WI38 (cell line): ENCODE measurements at regions not wholly inside any gene's neighbourhood (a gene's known extent, or its start where the extent isn't known, plus 50 kb on each side); places are given as distances from the start of the nearest gene placed in this dataset.
"Not testable (repeated sequence)": the region's sequence is repeated elsewhere in the genome, so short reads cannot be mapped to it uniquely, and the experiment has no call there.

Experiments
- H3K4me3 ChIP-seq: 2 replicates; pipeline ENCODE4 v1.5.1; 2011; ENCODE audit warnings: low read depth, mild to moderate bottlenecking, control low read depth, low read length
- CTCF ChIP-seq: IDR thresholded peaks from 2 replicates; pipeline ENCODE4 v1.5.1; 2012; ENCODE audit warnings: low read depth, mild to moderate bottlenecking, control low read depth, low read length

DNA sequence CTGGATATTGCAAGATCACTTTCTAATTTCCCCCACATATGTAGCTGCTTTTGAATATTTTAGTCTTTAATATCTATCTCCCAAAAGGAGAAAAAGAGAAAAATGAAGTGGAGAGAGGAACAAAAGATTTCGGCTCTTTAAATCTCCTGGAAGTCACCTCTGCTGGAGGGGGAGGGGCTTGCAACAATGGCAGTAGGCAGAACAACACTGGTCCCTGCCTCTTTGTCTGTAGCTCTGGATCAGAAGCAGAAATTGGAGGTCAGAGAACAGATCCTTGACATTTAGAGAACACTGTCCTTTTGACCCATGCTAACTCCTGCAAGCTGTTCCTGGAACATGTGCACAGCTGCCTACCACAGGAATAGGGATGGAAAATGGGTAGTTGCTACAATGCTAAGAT is 86.7 kb upstream of the GPR12 start:
- TF ChIP-seq CTCF, result no peak
- no peak overlapping the region for H3K4me3 ChIP-seq

GRCh38 chr13:26845063-26845462 is 84.5 kb upstream of the GPR12 start:
- H3K4me3 ChIP-seq, result not testable (repeated sequence)

DNA sequence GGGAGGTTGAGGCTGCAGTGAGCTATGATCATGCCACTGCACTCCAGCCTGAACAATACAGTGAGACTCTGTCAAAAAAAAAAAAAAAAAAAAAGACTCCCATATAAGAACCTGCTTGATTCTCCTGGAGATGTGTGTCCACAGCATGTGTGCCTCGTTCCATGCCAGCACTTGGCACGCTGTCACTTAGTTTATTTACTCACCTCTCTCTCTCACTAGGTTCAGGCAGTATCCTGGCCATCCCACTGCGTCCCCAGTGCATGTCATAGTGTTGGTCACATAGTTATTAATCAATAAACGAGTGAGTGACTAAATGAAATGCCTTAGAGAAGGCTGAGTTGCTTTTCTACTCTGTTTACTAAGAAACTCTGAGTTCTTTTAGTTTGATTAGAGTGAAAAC is 79.1 kb upstream of the GPR12 start:
- TF ChIP-seq CTCF, result no peak
- no peak overlapping the region for H3K4me3 ChIP-seq

GRCh38 chr13:26838821-26839220 is 78.2 kb upstream of the GPR12 start:
- TF ChIP-seq CTCF, result no peak
- H3K4me3 ChIP-seq, result no peak overlapping the region

DNA sequence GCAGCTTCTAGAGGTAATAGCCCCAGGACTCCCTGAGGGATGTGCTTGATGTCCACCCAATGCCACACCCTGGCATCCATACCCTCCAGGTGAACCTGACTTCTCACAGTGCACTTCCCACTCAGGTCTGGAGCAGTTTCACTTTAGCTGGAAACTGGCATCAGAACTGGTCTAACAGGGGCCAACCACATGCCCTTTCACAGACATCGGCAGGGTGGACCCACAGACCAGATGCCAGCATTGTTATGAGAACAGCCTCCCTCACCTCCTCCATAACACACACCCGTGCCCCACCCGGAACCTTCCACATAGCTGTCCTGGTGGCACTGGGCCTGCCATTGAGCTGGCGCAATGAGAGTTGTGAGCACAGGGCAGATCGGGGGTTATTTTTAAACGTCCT is 77.4 kb upstream of the GPR12 start:
- no peak for TF ChIP-seq CTCF

GRCh38 chr13:26837102-26837501 is 76.5 kb upstream of the GPR12 start:
- no peak overlapping the region for H3K4me3 ChIP-seq
- no peak for TF ChIP-seq CTCF

More for the DNA sequence above, 77.4 kb upstream of the GPR12 start:
- H3K4me3 ChIP-seq, result no peak overlapping the region

DNA sequence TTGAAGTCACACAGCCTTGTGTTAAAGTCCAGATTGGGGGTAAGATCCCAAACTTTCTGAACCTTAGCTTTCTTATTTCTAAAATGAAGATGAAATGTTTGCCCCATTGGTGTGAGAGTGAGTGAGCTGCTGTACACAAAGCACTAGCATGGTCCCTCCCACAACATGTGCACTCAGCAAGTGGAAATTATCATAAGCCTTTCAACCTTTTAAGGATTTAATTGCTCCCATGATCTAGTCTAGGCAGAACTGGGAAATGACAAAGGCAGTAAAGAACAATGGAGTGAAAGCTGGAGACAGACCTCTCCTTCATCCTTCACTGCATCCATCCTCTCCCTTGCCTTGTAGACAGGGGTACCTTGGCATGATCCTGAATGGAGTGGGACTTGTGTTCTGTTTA is 76.0 kb upstream of the GPR12 start:
- TF ChIP-seq CTCF, result no peak

GRCh38 chr13:26834646-26835045 is 74.1 kb upstream of the GPR12 start:
- no peak for TF ChIP-seq CTCF
- no peak overlapping the region for H3K4me3 ChIP-seq

More for the DNA sequence above, 76.0 kb upstream of the GPR12 start:
- no peak overlapping the region for H3K4me3 ChIP-seq
